H1 (cell line): ENCODE measurements at regions not wholly inside any gene's neighbourhood (a gene's known extent, or its start where the extent isn't known, plus 50 kb on each side); places are given as distances from the start of the nearest gene placed in this dataset.

Experiments
- PHF8 ChIP-seq: fragments of 200-600 bp; sonication (generic); conservative IDR thresholded peaks from 2 replicates; pipeline ENCODE4 v1.7.1; 2012; ENCODE audit warnings: low read depth, mild to moderate bottlenecking, inconsistent platforms, low read length, moderate library complexity
- RXRA ChIP-seq: IDR thresholded peaks from 2 replicates; pipeline ENCODE4 v1.6.1; 2011; ENCODE audit warnings: low read depth, mild to moderate bottlenecking, low read length, moderate library complexity; ENCODE audit not compliant: insufficient read depth
- TF ChIP-seq, protein P1 (sequence below): IDR thresholded peaks from 2 replicates; pipeline ENCODE4 v1.6.1; 2011; ENCODE audit warnings: low read depth, mild to moderate bottlenecking, low read length; ENCODE audit not compliant: insufficient read depth

- TF ChIP-seq PHF8 (no peak), RXRA (no peak)
- TF ChIP-seq, protein P1, sequence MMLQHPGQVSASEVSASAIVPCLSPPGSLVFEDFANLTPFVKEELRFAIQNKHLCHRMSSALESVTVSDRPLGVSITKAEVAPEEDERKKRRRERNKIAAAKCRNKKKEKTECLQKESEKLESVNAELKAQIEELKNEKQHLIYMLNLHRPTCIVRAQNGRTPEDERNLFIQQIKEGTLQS, result no peak
- TF ChIP-seq, all 59 proteins: peak for 0
These were observed 1696.5 kb downstream of the MAT2B start (continued) for GRCh38 chr5:165201771-165202518.
